K562 (cell line): ENCODE measurements at regions not wholly inside any gene's neighbourhood (a gene's known extent, or its start where the extent isn't known, plus 50 kb on each side); places are given as distances from the start of the nearest gene placed in this dataset.

Source experiments
- AFF1 ChIP-seq, 2 experiments: fragments of 450-650 bp; IDR thresholded peaks; 2 replicates each; pipeline ENCODE4 v1.6.1; 2018; ENCODE audit warnings: mild to moderate bottlenecking in 2 of 2, low read depth in 1 of 2; ENCODE audit not compliant: partially characterized antibody in 2 of 2
- ATF6 ChIP-seq: sonication (generic); formaldehyde crosslinking; IDR thresholded peaks from 2 replicates; pipeline ENCODE4 v1.4.0; 2020; ENCODE audit warnings: mild to moderate bottlenecking, missing genetic modification reagents
- CTCF ChIP-seq, 3 experiments: IDR thresholded peaks in 2 of 3; conservative IDR thresholded peaks in 1 of 3; 2 replicates each; pipeline ENCODE4 v1.5.1; 2011 to 2012; ENCODE audit warnings: low read length in 3 of 3, mild to moderate bottlenecking in 3 of 3, control low read depth in 2 of 3, improper control_type of control experiment in 1 of 3, inconsistent platforms in 1 of 3, low read depth in 1 of 3, mixed read lengths in 1 of 3, moderate library complexity in 1 of 3; ENCODE audit not compliant: insufficient read depth in 2 of 3
- EHMT2 ChIP-seq: fragments of 450-650 bp; IDR thresholded peaks from 2 replicates; pipeline ENCODE4 v1.6.1; 2018; ENCODE audit warnings: antibody characterized with exemption
- HMGN3 ChIP-seq: IDR thresholded peaks from 2 replicates; pipeline ENCODE4 v1.6.1; 2011; ENCODE audit warnings: borderline replicate concordance, low read depth, mild to moderate bottlenecking, mixed read lengths, low read length; ENCODE audit not compliant: insufficient read length; ENCODE audit errors: extremely low read depth
- JUNB ChIP-seq: fragments of 450-650 bp; formaldehyde crosslinking; conservative IDR thresholded peaks from 2 replicates; pipeline ENCODE4 v1.4.0; 2020; ENCODE audit warnings: mild to moderate bottlenecking
- MCM7 ChIP-seq, 2 experiments: fragments of 450-650 bp; IDR thresholded peaks; 2 replicates each; pipeline ENCODE4 v1.6.1; 2016 to 2018
- MTA3 ChIP-seq: fragments of 450-650 bp; formaldehyde crosslinking; IDR thresholded peaks from 2 replicates; pipeline ENCODE4 v1.6.1; 2017; ENCODE audit warnings: mild to moderate bottlenecking, borderline replicate concordance
- SMARCC2 ChIP-seq: fragments of 450-650 bp; IDR thresholded peaks from 2 replicates; pipeline ENCODE4 v1.6.1; 2017; ENCODE audit warnings: antibody characterized with exemption, moderate library complexity, mild to moderate bottlenecking, low read depth
- ZFP36 ChIP-seq: fragments of 150-350 bp; IDR thresholded peaks from 2 replicates; pipeline ENCODE4 v1.6.1; 2018; ENCODE audit warnings: low read length, low read depth; ENCODE audit not compliant: partially characterized antibody

- TF ChIP-seq MTA3, result no peak
- no peak for TF ChIP-seq ATF6 (CRISPR knock-in tag)
- TF ChIP-seq AFF1 (IDR thresholded peaks at IDR 0.05; ENCODE audit: low read depth in 1 of 2, partially characterized antibody in 2 of 2), result no peak
- TF ChIP-seq SMARCC2, result no peak
- TF ChIP-seq CTCF (IDR thresholded peaks at IDR 0.05 in 2 of 3, conservative IDR thresholded peaks at IDR 0.05 in 1 of 3; ENCODE audit: insufficient read depth in 2 of 3, low read depth in 1 of 3, low read length in 3 of 3), result no peak
- TF ChIP-seq ZFP36, result no peak
- no peak for TF ChIP-seq JUNB (CRISPR knock-in tag)
- no peak for TF ChIP-seq MCM7 (IDR thresholded peaks at IDR 0.05)
- no peak for TF ChIP-seq HMGN3
- no peak for TF ChIP-seq EHMT2
Observed at GRCh38 chrX:112197840-112198239, 115.3 kb upstream of the TRPC5 start.
